Aorta (tissue), 5 donors: ENCODE measurements at regions not wholly inside any gene's neighbourhood (a gene's known extent, or its start where the extent isn't known, plus 50 kb on each side); places are given as distances from the start of the nearest gene placed in this dataset.
A peak's percentile ranks its signal among the peaks of the same experiment; 100 is the strongest.

Experiments
- ATAC-seq: fragments of 200-7000 bp; cut with Tn5 transposase; one replicate; pipeline ENCODE4 v1.9.1; 2022; ENCODE audit warnings: moderate library complexity; ENCODE audit not compliant: low FRiP score
- DNase-seq, 2 donors: peaks; one replicate each; pipeline ENCODE4 v3.0.0-alpha.2; 2020
- H3K27ac ChIP-seq, 2 donors: one replicate each; pipeline ENCODE4 v1.5.1; 2013; ENCODE audit warnings: low read length in 2 of 2, mild to moderate bottlenecking in 2 of 2, moderate library complexity in 2 of 2, control low read depth in 1 of 2, inconsistent platforms in 1 of 2, low read depth in 1 of 2
- H3K27me3 ChIP-seq, 2 donors: one replicate each; pipeline ENCODE4 v1.6.1; 2013; ENCODE audit warnings: control low read depth in 1 of 2, low read length in 1 of 2, mild to moderate bottlenecking in 1 of 2, moderate library complexity in 1 of 2; ENCODE audit not compliant: insufficient read depth in 2 of 2, control insufficient read depth in 1 of 2
- H3K36me3 ChIP-seq, 2 donors: one replicate each; pipeline ENCODE4 v1.6.1; 2013; ENCODE audit warnings: control low read depth in 1 of 2, low read length in 1 of 2, mild to moderate bottlenecking in 1 of 2; ENCODE audit not compliant: insufficient read depth in 2 of 2, control insufficient read depth in 1 of 2
- H3K4me1 ChIP-seq, 2 donors: one replicate each; pipeline ENCODE4 v1.6.1; 2013; ENCODE audit warnings: low read length in 2 of 2, control low read depth in 1 of 2, mild to moderate bottlenecking in 1 of 2, moderate library complexity in 1 of 2; ENCODE audit not compliant: insufficient read depth in 2 of 2, control insufficient read depth in 1 of 2
- H3K4me3 ChIP-seq, 2 donors: one replicate each; pipeline ENCODE4 v1.5.1; 2013; ENCODE audit warnings: low read length in 2 of 2, control low read depth in 1 of 2, mild to moderate bottlenecking in 1 of 2
- H3K9me3 ChIP-seq: one replicate; pipeline ENCODE4 v1.6.1; 2013; ENCODE audit warnings: mild to moderate bottlenecking, low read length; ENCODE audit not compliant: control insufficient read depth
- WGBS, 2 donors: extraction: QIAGEN DNeasy Blood & Tissue Kit; methylation state at CpG; one replicate each; pipeline ENCODE4 v1.1.7; 2013; 5-methylcytosine and 5-hydroxymethylcytosine counted together
- intact Hi-C, 2 donors: fragments of 100-400 bp; cut with DNase I; formaldehyde crosslinking; loops; one replicate each; pipeline versions ENCODE4 v1.14.2 to v1.15.0; 2022
- donor health status: healthy with polysubstance abuse.
- donor health status: Bipolar disorder and iron deficiency.
- donor health status: DM: no; HTN: no; CAD: no.
- donor health status: DM: no; HTN: no; CAD: no.
- donor health status: DM: yes; HTN: yes; CAD: no.

GRCh38 chr2:228846161-228846560 lies 424.9 kb downstream of the PID1 start:
- no peaks in the 10 kb centered on the region for H3K4me1 ChIP-seq
- ATAC-seq (peak; percentile 30), DNase-seq (no peak)
- H3K27ac ChIP-seq = no peak overlapping the region
- no peak overlapping the region for H3K4me3 ChIP-seq
- H3K9me3 ChIP-seq = no peaks in the 10 kb centered on the region
- H3K27me3 ChIP-seq = no peaks in the 10 kb centered on the region
- H3K36me3 ChIP-seq = no peaks in the 10 kb centered on the region
- intact Hi-C loops = no loop called here
- WGBS, 2 donors = 6 to 7% methylated on average over 2 of the region's 2 CpGs

GRCh38 chr2:228845162-228845925 lies 425.7 kb downstream of the PID1 start:
- Histone ChIP-seq H3K27me3 (no peaks in the 10 kb centered on the region), H3K27ac (no peak overlapping the region), H3K4me3 (no peak overlapping the region), H3K9me3 (no peaks in the 10 kb centered on the region), H3K36me3 (no peaks in the 10 kb centered on the region), H3K4me1 (no peaks in the 10 kb centered on the region)
- 88 to 92% methylated on average over 3 of the region's 3 CpGs for WGBS, 2 donors
- intact Hi-C loops = no loop called here
- no peak for DNase-seq
- no peak for ATAC-seq

GRCh38 chr2:228841877-228842276 lies 429.2 kb downstream of the PID1 start:
- intact Hi-C loops = no loop called here
- H3K27ac ChIP-seq = no peak overlapping the region
- ATAC-seq = peak; percentile 24

GRCh38 chr2:228841475-228841874 lies 429.6 kb downstream of the PID1 start:
- no peaks in the 10 kb centered on the region for H3K36me3 ChIP-seq
- ATAC-seq = no peak
- no peaks in the 10 kb centered on the region for H3K9me3 ChIP-seq
- H3K4me3 ChIP-seq = no peak overlapping the region
- H3K4me1 ChIP-seq = no peaks in the 10 kb centered on the region
- intact Hi-C loops = no loop called here
- H3K27me3 ChIP-seq = no peaks in the 10 kb centered on the region
- WGBS, 2 donors = 74 to 78% methylated on average over 5 of the region's 5 CpGs
- no peak overlapping the region for H3K27ac ChIP-seq
- DNase-seq = no peak

More at GRCh38 chr2:228841877-228842276, 429.2 kb downstream of the PID1 start:
- Histone ChIP-seq H3K4me1 (no peaks in the 10 kb centered on the region), H3K27me3 (no peaks in the 10 kb centered on the region), H3K4me3 (no peak overlapping the region), H3K36me3 (no peaks in the 10 kb centered on the region), H3K9me3 (no peaks in the 10 kb centered on the region)
- 70 to 79% methylated on average over 3 of the region's 3 CpGs for WGBS, 2 donors
- no peak for DNase-seq

- ATAC-seq = no peak
- DNase-seq = no peak
- Histone ChIP-seq H3K4me3 (no peak overlapping the region), H3K36me3 (no peaks in the 10 kb centered on the region), H3K27me3 (no peaks in the 10 kb centered on the region), H3K9me3 (no peaks in the 10 kb centered on the region), H3K27ac (no peak overlapping the region), H3K4me1 (no peaks in the 10 kb centered on the region)
- 95 to 96% methylated on average over 4 of the region's 4 CpGs for WGBS, 2 donors
- intact Hi-C loops = no loop called here
Measured at GRCh38 chr2:228840743-228841114, 430.4 kb downstream of the PID1 start.

GRCh38 chr2:228840113-228840742 lies 430.9 kb downstream of the PID1 start:
- intact Hi-C loops = no loop called here
- Histone ChIP-seq H3K27me3 (no peaks in the 10 kb centered on the region), H3K4me1 (no peaks in the 10 kb centered on the region), H3K36me3 (no peaks in the 10 kb centered on the region), H3K4me3 (no peak overlapping the region), H3K9me3 (no peaks in the 10 kb centered on the region), H3K27ac (no peak overlapping the region)
- WGBS, 2 donors = 90 to 91% methylated on average over 6 of the region's 6 CpGs
- no peak for ATAC-seq
- no peak for DNase-seq

- Histone ChIP-seq H3K4me1 (no peaks in the 10 kb centered on the region), H3K27me3 (no peaks in the 10 kb centered on the region), H3K9me3 (no peaks in the 10 kb centered on the region), H3K36me3 (no peaks in the 10 kb centered on the region), H3K27ac (no peak overlapping the region), H3K4me3 (no peak overlapping the region)
- 52 to 63% methylated on average over 3 of the region's 3 CpGs for WGBS, 2 donors
- peak; percentile 70 for ATAC-seq
- intact Hi-C loops = no loop called here
- no peak for DNase-seq
Measured at GRCh38 chr2:228839421-228839876, 431.6 kb downstream of the PID1 start.

- no peaks in the 10 kb centered on the region for H3K27me3 ChIP-seq
- no peaks in the 10 kb centered on the region for H3K9me3 ChIP-seq
- no peaks in the 10 kb centered on the region for H3K36me3 ChIP-seq
- intact Hi-C loops = no loop called here
- no peak for DNase-seq
- no peak overlapping the region for H3K27ac ChIP-seq
- H3K4me1 ChIP-seq = no peaks in the 10 kb centered on the region
- no peak for ATAC-seq
- H3K4me3 ChIP-seq = no peak overlapping the region
- 84% methylated on average over 4 of the region's 4 CpGs for WGBS, 2 donors
Measured at GRCh38 chr2:228838819-228839218, 432.3 kb downstream of the PID1 start.

- DNase-seq = no peak
- no peak overlapping the region for H3K4me3 ChIP-seq
- no peaks in the 10 kb centered on the region for H3K9me3 ChIP-seq
- intact Hi-C loops = no loop called here
- ATAC-seq = no peak
- H3K36me3 ChIP-seq = no peaks in the 10 kb centered on the region
- WGBS, 2 donors = 91% methylated on average over 2 of the region's 2 CpGs
- no peak overlapping the region for H3K27ac ChIP-seq
- no peaks in the 10 kb centered on the region for H3K27me3 ChIP-seq
- H3K4me1 ChIP-seq = no peaks in the 10 kb centered on the region
Measured at GRCh38 chr2:228828397-228828796, 442.7 kb downstream of the PID1 start.
